ENCODE measurements at regions not wholly inside any gene's neighbourhood (a gene's known extent, or its start where the extent isn't known, plus 50 kb on each side); places are given as distances from the start of the nearest gene placed in this dataset.

GRCh38 chr10:124227055-124227975, 133.9 kb upstream of the CHST15 start:
- no peak for DNase-seq (ENCODE audit: low spot score)

- no peak for DNase-seq (ENCODE audit: low spot score)
Observed at GRCh38 chr10:124226271-124227054, 133.1 kb upstream of the CHST15 start.

GRCh38 chr10:124225467-124226270, 132.3 kb upstream of the CHST15 start:
- no peak for DNase-seq (ENCODE audit: low spot score)

GRCh38 chr10:124225029-124225466, 131.7 kb upstream of the CHST15 start:
- DNase-seq (ENCODE audit: low spot score): no peak

- DNase-seq (ENCODE audit: low spot score): no peak
Observed at GRCh38 chr10:124224331-124225028, 131.1 kb upstream of the CHST15 start.

GRCh38 chr10:124223711-124224085, 130.3 kb upstream of the CHST15 start:
- DNase-seq (ENCODE audit: low spot score): no peak

- no peak for DNase-seq (ENCODE audit: low spot score)
Observed at GRCh38 chr10:124222988-124223710, 129.8 kb upstream of the CHST15 start.

- no peak for DNase-seq (ENCODE audit: low spot score)
Observed at GRCh38 chr10:124222318-124222987, 129.1 kb upstream of the CHST15 start.

- DNase-seq (ENCODE audit: low spot score): no peak
Observed at GRCh38 chr10:124221356-124222317, 128.2 kb upstream of the CHST15 start.

- no peak for DNase-seq (ENCODE audit: low spot score)
Observed at GRCh38 chr10:124220971-124221355, 127.6 kb upstream of the CHST15 start.

GRCh38 chr10:124220547-124220946, 127.1 kb upstream of the CHST15 start:
- DNase-seq (ENCODE audit: low spot score): no peak

- no peak for DNase-seq (ENCODE audit: low spot score)
Observed at GRCh38 chr10:124219655-124220054, 126.3 kb upstream of the CHST15 start.

- DNase-seq (ENCODE audit: low spot score): no peak
Observed at GRCh38 chr10:124219062-124219461, 125.7 kb upstream of the CHST15 start.

GRCh38 chr10:124217906-124218804, 124.8 kb upstream of the CHST15 start:
- no peak for DNase-seq (ENCODE audit: low spot score)

- no peak for DNase-seq (ENCODE audit: low spot score)
Observed at GRCh38 chr10:124217031-124217430, 123.6 kb upstream of the CHST15 start.

- DNase-seq (ENCODE audit: low spot score): no peak
Observed at GRCh38 chr10:124214610-124215375, 121.4 kb upstream of the CHST15 start.

- no peak for DNase-seq (ENCODE audit: low spot score)
Observed at GRCh38 chr10:124213899-124214510, 120.6 kb upstream of the CHST15 start.

Measured in CD4-positive, alpha-beta T cell treated with Interleukin-15 for 4 hours (primary cell).